ENCODE measurements at regions not wholly inside any gene's neighbourhood (a gene's known extent, or its start where the extent isn't known, plus 50 kb on each side); places are given as distances from the start of the nearest gene placed in this dataset.

GRCh38 chr12:128079446-128079845 is 187.5 kb upstream of the TMEM132C start:
- TF ChIP-seq GATA2 (IDR thresholded peaks at IDR 0.05; ENCODE audit: low read depth, low read length) (no peak), GATA3 (IDR thresholded peaks at IDR 0.05; ENCODE audit: low read depth, low read length) (no peak)

All from SH-SY5Y (cell line).